Activated CD4-positive, alpha-beta T cell treated with anti-CD3 and anti-CD28 coated beads, Interleukin-10, Interleukin-2, amounts not matched to agents 100 ng/mL and 50 ng/mL, durations not matched to agents 16 hours and 8 hours (primary cell): ENCODE measurements at regions not wholly inside any gene's neighbourhood (a gene's known extent, or its start where the extent isn't known, plus 50 kb on each side); places are given as distances from the start of the nearest gene placed in this dataset.
A peak's percentile ranks its signal among the peaks of the same experiment; 100 is the strongest.

Experiments
- DNase-seq: peaks from one replicate; pipeline ENCODE4 v3.0.0-alpha.2; 2020

GRCh38 chr3:115536171-115536570 is 87.1 kb upstream of the GAP43 start:
- DNase-seq, result no peak

- DNase-seq, result peak; percentile 10
Observed at GRCh38 chr3:115537669-115538068, 85.6 kb upstream of the GAP43 start.

- no peak for DNase-seq
Observed at GRCh38 chr3:115547207-115547606, 76.1 kb upstream of the GAP43 start.

GRCh38 chr3:115548611-115549010 is 74.7 kb upstream of the GAP43 start:
- no peak for DNase-seq

GRCh38 chr3:115549071-115549470 is 74.2 kb upstream of the GAP43 start:
- no peak for DNase-seq

GRCh38 chr3:115550285-115550761 is 73.0 kb upstream of the GAP43 start:
- DNase-seq, result no peak

- no peak for DNase-seq
Observed at GRCh38 chr3:115551016-115551415, 72.3 kb upstream of the GAP43 start.

- no peak for DNase-seq
Observed at GRCh38 chr3:115552007-115552406, 71.3 kb upstream of the GAP43 start.

- DNase-seq, result no peak
Observed at GRCh38 chr3:115553796-115554486, 69.4 kb upstream of the GAP43 start.

GRCh38 chr3:115554487-115554807 is 68.9 kb upstream of the GAP43 start:
- no peak for DNase-seq

GRCh38 chr3:115562636-115563267 is 60.6 kb upstream of the GAP43 start:
- DNase-seq, result peak; percentile 43

GRCh38 chr3:115563984-115564383 is 59.3 kb upstream of the GAP43 start:
- DNase-seq, result no peak

- no peak for DNase-seq
Observed at GRCh38 chr3:115571413-115571812, 51.9 kb upstream of the GAP43 start.
